NCI-H82 treated with DMSO at 0.1 percent for 48 hours (cell line): ENCODE measurements at regions not wholly inside any gene's neighbourhood (a gene's known extent, or its start where the extent isn't known, plus 50 kb on each side); places are given as distances from the start of the nearest gene placed in this dataset.
"Not testable (repeated sequence)": the region's sequence is repeated elsewhere in the genome, so short reads cannot be mapped to it uniquely, and the experiment has no call there.

Source experiments
- DNase-seq: peaks from one replicate; lab custom pipeline; 2025; ENCODE audit not compliant: unreplicated experiment; lab: John Stamatoyannopoulos, UW

DNA sequence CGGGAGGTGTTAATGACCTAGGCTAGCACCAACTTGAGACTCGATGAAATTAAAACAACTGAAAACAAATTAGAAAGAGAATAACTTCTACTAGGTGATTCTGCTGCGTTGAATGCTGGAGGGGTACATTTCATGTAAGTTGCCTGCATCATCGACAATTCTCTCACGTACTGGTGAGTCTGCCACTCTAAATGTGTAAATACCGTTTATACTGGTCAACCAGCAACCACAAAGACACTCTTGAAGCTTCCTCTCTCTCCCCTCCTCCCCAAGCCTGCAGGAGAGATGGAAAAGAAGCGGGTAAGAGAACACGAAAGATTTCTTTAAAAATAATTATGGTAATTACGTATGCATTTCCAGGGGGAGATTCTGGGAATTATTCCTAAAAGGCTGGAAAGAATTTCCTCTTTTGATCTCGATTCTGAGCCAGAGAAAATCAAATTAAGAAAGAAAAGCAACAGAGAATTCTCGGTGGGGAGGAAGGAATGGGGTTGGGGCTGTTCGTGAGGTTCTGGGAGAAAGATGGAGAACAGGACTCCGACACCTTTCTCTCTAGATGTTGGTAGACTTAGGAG lies 68.6 kb upstream of the MRTFB start:
- DNase-seq: no peak

DNA sequence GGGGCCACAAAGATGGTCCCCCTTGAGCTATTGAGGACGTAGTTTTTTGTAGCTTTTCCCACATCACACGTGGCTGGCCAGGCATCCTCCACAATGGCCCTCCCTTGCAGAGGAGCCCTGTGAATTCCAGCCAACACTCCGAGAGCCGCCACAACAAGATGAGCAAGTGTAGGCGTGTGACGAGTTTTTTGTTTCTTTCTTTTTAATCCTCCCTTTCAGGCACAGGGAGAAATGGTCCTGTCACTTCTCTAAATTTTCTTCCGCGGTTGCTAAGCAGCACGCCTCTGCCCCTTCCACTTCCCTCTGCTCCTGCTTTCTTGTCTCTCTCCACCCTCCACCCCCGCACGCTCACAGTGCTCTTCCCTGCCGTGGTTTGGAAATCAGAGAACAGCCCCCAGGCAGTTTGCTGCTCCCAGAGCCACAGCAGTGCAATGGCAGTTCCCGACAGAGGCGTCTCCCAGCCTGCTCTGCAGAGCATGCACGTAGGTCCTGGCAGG lies 68.0 kb upstream of the MRTFB start:
- DNase-seq: no peak

DNA sequence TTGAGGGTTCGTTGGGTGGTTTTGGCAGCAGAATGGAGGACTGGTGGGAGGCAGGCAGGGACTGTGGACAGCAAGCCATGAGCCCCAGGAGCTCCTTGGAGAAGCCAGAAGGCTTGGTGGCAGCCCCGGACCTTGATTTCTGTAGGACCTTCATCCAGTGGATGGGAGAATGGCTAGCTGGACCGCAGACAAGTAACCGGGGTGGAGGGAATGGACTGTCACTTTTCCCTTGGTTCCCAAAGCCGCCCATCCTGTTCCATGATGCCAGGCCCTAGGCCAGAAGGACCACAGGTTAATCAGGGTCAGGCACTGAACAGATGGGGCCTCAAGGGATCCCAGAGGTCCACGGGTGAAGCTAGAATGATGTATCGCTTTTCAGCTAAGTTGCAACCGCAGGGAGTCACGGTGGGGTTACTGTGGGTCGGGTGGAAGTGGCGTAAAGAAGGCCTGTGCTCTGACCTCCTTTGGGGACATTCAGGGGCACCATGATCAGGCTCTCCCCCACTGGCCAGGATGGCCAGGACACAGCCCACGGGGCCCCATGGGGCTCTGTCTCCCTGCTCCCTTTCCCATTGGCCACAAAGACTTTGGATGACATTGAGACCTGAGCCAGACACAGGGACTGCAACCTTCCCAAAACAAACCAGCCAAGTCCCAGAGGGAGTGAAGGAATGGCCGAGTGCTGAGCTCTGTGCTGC lies 66.9 kb upstream of the MRTFB start:
- DNase-seq: no peak

DNA sequence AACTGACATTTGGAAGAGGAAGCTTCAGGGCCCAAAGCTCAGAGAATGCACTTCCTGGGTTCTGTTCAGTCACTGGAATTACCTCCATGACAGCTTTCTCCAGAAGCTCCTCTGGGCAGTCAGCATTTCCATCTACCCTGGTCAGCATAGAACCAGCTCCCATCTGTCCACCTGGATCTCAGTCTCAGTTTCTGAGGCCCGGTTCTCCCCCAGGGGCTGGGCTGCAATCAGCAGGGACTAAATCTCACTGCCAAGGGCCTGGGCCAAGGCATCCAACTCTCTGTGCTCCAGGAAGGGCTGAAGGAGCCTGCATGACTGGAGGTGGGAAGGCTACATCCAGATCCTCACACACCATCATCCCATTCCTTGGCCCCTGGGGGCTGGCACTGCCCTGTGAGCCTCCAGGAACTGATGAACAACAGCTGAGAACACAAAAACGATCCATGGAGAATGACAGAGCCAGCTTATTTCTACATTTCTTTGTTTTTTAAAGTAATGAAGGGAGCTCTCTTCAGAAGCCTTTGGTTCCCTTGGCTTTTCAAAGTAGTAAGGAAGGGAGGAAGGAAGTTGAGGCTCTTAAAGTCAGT lies 66.3 kb upstream of the MRTFB start:
- no peak for DNase-seq

DNA sequence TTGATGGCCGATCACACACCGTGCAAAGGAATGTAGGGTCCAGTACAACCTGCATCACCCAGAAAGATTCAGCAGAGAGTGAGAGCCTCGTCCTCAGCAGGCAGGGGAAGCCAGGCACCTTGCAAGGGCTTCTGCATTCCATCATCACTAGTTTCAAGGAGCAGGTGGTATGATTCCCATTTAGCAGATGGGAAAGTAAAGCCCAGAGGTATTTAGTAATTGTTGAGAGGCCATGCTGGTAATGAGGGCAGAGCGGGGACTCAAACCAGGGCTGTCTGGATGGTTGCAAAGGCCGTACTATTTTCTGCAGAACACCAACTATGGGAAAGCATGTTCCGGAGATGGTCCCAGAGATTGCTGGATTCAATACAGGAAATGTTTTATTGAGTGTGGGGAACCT lies 65.8 kb upstream of the MRTFB start:
- DNase-seq: no peak

DNA sequence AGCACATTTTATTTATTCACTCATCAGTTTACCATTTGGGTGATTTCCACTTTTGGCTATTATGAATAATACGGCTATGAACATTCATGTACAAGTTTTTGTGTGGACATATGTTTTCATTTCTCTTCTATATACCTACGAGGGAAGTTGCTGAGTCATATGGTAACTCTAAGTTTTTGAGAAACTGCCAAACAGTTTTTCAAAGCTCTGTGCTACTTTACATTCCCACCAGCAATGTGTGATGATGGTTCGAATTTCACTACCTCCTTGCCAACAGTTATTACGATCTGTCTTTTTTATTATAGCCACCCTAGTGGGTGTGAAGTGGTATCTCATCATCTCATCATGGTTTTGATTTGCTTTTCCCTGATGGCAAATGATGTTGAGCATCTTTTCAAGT lies 63.7 kb upstream of the MRTFB start:
- DNase-seq: no peak

DNA sequence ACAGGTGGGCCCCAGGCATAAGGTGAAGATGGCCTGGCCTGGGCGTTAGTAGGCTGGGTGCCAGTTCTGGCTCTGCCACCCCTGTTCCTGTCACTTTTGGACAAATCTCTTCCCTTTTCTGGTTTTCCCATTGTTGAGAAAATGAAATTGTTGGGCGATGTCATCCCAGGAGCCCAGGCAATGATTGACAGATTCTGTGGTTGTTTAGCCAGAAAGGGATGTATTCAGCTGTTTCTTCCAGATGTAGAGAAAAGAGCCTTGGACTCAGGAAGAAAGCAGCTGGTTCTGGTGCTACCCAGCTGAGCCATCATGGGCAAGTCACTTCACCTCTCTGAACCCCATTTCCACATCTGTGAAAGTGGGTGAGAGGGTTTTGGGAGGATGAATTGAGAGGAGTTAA lies 60.1 kb upstream of the MRTFB start:
- DNase-seq: no peak

DNA sequence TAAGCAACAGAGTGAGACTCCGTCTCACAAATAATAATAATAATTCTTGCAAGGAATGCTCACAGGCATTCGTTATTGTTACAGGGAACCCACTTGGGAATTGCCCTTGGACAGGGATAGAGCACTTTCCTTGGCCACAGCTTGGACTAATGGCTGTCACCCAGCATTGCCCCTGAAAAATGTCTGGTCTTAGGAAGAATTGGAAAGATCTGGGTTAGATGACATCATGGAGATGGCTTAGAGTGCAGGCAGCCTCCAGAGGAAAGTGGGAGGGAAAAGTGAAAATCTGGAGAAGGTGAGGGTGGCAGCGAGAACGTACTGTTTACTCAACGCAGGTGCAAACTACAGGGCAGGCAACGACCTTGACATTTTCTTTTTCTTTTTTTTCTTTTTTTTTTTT lies 59.3 kb upstream of the MRTFB start:
- DNase-seq: no peak

DNA sequence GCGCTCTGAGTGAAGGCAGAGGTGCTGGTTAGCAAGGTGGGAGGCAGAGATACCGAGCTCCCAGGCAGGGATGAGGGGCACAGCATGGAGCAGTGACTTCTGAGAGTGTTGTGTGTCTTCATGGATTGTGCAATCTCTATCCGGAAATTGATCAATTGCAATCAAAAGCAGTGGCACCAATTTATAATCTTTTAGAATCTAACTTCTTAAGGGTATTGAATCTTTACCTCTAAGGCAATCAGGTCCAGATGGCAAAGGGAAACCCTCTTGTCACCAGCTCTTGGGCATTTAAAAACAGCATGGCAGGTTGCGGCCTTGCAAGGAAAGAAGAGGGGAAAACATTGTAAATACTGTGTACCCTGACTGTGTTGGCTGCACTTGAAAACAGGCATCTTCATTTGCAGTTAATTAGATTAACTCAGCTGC lies 58.0 kb upstream of the MRTFB start:
- DNase-seq: no peak

DNA sequence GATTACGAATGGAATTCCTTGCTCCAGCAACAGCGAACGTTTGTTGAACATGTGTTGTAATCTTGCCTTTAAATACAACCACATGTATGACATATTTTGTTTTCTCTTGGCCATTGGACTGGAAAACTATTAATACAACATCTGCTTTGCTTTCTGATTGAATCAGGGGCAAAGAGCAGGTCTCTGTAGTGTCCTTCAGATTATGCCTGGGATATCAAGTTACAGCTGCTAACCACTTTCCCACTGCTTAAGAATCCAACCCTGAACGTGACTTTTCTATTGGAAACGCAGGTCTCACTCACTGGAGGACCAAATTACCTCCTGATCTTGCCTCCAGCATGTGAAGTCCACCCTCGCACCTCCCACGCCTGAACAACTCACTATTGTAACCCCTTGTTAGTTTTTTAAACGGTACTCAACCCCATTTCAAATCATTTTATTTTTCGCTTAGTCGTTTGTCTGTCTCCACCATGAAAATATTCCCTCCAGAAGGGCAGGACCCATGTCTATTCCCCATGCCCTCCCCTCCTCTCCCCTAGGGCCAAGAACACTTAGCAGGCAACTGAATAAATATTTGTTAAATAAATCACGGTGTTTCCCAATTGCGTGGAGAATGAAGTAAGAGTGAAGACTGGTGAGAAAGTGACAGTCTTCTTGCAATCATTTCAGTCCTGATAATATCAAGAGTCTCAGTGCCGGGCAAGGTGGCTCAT lies 57.4 kb upstream of the MRTFB start:
- peak; percentile 72 for DNase-seq

DNA sequence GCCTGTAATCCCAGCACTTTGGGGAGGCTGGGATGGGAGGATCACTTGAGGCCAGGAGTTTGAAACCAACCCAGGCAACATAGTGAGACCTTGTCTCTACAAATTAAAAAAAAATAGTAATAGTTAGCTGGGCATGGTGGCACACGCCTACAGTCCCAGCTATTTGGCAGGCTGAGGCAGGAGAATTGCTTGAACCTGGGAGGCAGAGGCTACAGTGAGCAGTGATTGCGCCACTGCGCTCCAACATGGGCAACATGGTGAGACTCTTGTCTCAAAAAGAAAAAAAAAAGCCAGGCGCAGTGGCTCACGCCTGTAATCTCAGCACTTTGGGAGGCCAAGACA lies 56.9 kb upstream of the MRTFB start:
- no peak for DNase-seq

DNA sequence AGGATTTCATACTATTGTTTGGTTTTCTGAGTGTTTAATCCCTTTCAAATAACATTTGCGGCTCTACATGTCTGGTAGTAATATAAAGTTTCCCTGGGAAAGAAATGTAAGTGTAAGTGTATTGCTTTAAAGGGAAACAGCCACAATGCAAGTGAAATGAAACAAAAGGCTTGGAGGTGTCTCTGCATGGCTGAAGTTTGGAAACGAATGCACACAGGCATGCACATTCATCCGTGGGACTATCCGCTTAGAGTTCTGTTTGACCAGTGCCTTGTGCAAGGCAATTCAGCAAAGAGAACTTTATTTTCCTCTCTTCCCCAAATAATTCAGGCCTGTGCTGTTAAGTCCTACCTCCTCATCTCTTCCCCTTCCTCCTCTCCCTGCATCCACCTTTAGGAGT lies 56.1 kb upstream of the MRTFB start:
- DNase-seq: no peak

DNA sequence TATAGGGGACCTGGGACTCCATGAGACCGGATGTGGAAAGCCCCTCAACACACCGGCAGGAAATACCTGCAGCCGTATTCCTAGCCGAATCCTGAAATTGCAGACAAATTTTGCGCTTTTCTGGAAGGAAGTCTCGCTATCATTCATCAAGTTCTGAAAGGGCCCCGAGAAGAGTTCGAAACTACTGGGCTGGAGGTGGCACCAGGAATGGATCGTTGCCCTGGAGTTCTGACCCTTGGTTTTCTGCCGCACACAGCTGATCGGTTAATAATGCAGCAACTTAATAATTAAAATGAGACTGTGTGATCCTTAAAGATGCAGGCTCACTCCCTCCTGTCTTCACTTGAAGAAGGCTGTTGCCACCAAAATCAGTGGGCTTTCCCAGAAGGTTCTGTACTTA lies 55.7 kb upstream of the MRTFB start:
- no peak for DNase-seq

DNA sequence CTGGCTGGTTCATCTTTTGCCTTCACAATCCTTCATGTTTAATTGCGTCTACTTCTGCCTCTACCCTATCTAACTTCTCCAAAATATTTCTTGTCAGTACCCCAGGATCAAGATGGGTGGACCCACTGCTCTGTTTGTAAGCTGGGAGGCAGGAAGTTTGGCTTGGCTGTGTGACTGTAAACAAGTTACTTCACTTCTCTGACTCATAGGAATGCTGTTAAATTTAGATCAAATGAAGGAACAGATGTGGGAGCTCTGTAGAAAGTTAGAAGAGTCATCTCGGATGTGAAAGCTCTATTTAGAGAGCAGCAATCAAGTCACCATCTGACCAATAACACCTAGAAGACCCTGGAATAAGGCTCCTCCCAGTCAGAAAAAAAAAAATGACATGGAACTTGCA lies 55.2 kb upstream of the MRTFB start:
- no peak for DNase-seq

DNA sequence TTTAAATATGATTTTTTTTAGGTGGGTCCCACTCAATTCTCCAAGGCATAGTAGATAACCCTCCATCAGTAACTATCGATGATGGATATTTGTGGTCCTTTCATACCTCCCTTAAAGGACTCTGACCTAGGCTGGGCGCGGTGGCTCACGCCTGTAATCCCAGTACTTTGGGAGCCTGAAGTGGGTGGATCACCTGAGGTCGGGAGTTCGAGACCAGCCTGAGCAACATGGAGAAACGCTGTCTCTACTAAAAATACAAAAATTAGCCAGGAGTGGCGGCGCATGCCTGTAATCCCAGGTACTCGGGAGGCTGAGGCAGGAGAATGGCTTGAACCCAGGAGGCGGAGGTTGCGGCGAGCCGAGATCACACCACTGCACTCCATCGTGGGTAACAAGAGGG lies 54.8 kb upstream of the MRTFB start:
- not testable (repeated sequence) for DNase-seq

DNA sequence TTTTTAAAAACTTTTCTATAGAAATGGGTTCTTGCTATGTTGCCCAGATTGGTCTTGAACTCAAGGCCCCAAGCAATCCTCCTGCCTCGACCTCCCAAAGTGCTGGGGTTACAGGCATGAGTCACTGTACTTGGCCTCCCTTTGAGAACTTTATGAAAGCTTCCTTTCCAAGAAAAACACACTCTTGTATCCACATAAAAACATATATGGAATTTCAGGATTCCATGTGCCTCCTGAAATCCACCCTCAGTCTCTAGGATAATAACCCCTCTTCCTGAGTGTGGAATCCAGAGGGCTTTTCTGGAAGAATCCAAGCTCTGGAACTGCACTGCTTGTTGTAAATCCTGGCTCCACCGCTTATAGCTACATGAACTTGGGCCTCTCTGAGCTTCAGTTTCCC lies 53.2 kb upstream of the MRTFB start:
- DNase-seq: no peak

DNA sequence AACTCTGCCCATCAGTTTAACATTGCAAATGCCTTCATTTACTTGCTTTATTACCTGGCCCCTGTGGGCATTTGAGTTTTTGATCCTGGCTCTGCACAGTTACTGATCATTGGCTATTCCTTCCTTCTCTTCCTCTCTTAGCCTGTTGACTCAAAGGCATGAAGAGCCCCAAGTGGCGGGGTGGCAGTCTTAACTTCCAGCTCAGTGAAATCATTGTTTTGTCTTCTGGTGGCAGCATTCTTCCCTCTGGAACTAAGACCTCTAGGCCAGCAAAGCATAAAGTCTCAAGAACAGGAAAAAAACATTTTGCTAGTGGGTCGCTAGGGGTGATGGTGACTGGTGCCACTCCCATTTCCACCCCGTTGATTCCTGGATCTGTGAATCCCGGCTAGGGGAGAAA lies 52.3 kb upstream of the MRTFB start:
- no peak for DNase-seq

DNA sequence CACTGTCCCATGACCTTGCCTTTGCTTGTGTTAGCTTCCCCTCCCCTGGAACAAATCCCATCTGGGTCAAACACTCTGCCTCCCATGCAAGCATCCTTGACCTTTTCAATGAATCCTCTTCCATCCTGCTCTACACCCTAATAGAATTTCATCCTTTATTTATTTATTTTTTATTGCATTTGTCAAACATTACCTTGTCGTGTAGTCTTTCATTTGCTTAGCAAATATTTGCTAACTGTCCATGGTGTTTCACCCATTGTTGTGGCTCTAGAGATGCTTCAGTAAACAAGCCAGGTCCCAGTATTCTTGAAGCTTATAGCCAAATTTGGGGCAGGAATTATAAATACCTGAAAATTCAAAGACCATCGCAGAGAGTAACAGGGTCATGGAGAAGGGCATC lies 51.0 kb upstream of the MRTFB start:
- no peak for DNase-seq
